MM.1S (cell line): ENCODE measurements at regions not wholly inside any gene's neighbourhood (a gene's known extent, or its start where the extent isn't known, plus 50 kb on each side); places are given as distances from the start of the nearest gene placed in this dataset.

ENCODE experiments used
- CTCF ChIP-seq: fragments of 300-600 bp; sonication (generic); IDR thresholded peaks from 2 replicates; pipeline ENCODE4 v1.5.1; 2016; ENCODE audit warnings: antibody characterized with exemption, low read length, mixed read lengths
- EZH2 ChIP-seq: fragments of 300-600 bp; sonication (generic); optimal IDR thresholded peaks from 2 replicates; pipeline ENCODE3; 2017; ENCODE audit warnings: low read depth, mild to moderate bottlenecking, antibody characterized with exemption, low read length, mixed read lengths
- EZH2phosphoT487 ChIP-seq: fragments of 300-600 bp; sonication (generic); IDR thresholded peaks from 2 replicates; pipeline ENCODE4 v1.6.1; 2018; ENCODE audit warnings: antibody characterized with exemption, low read length

- TF ChIP-seq CTCF (no peak), EZH2 (no peak), EZH2phosphoT487 (no peak)
Observed at GRCh38 chr9:109996936-109997580, 210.9 kb downstream of the C9orf152 start.
